ENCODE measurements at regions not wholly inside any gene's neighbourhood (a gene's known extent, or its start where the extent isn't known, plus 50 kb on each side); places are given as distances from the start of the nearest gene placed in this dataset.
"Not testable (repeated sequence)": the region's sequence is repeated elsewhere in the genome, so short reads cannot be mapped to it uniquely, and the experiment has no call there.

GRCh38 chr7:131629217-131629882, 72.9 kb upstream of the PODXL start:
- DNase-seq, result peak; percentile 87

- no peak for DNase-seq
Observed at GRCh38 chr7:131628634-131629033, 72.2 kb upstream of the PODXL start.

DNA sequence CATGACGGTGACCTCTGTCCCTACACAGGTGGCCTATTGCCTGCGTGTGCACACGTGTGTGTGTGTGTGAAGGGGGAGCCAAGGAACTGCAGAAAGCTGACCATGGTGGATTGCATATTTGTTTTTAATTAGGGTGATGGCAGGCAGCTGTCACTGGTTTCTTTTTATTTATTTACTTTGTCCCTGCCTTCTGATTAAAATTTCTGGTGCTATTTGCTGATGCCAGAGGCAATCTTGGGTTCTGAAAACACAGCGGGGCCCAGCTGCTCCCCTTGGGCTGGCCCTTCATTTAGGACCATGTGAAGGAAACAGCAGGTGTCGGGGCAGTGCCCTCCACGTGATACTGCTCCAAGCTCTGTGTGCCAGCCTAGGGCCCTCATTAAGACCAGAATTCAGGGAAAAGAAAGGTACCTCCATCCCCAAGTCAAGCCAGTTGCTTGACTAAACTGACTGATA, 71.3 kb upstream of the PODXL start:
- no peak for DNase-seq

- DNase-seq, result no peak
Observed at GRCh38 chr7:131626643-131627042, 70.2 kb upstream of the PODXL start.

DNA sequence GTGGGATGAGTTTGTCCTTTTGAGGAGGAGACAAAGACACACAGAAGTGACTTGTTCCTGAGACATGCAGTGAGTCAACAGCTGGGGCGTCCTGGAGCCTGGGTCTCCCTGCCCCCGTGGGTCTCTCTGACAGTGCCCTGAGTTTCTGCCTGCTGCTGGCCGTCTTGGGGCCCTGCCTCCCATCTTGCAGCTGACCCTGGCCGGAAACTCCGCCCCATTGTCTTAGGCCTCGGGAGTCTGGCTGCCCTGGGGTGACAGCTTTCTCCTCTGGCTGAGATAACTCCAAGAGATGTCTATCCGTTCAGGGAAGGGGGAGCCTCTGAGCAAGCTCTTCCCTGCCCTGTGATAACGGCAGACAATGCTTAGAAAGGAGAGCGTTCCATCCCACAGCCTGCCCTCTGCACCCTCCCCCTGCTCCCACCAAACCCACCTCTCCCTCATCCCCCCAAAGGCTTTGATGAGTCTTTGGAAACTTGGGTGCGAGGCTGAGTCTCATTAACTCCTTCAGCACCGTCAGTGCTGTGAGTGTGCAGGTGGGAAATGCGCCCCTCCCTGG, 69.5 kb upstream of the PODXL start:
- peak; percentile 97 for DNase-seq

DNA sequence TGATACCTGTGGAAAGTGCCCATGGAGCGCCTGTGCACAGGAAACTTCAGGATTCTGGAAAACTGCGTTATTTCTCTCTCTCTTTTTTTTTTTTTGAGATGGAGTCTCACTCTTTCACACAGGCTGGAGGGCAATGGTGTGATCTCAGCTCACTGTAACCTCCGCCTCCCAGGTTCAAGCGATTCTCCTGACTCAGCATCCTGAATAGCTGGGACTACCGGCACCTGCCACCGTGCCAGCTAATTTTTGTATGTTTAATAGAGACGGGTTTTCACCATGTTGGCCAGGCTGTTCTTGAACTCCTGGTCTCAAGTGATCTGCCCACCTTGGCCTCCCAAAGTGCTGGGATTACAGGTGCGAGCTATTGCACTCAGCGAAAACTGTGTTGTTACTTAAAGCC, 68.9 kb upstream of the PODXL start:
- not testable (repeated sequence) for DNase-seq

DNA sequence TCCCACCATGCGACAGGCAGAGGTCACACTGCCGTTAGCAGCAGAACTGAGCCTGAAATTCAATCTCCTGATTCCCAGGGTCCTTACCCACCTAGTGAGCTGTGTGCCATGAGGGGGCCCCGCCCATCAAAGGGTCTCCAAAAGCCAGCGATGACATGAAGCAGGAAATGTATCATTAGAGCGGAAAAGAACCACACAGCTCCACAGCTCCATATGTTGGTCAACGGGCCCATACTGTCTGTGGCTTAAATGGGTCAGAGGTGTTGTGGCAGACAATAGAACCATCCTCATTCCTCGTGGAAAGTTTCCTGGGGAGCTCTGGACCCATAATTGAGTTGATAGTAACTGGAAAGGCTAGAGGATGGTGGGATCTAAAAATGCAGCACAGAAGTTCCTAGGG, 68.1 kb upstream of the PODXL start:
- DNase-seq, result no peak

GRCh38 chr7:131623154-131623553, 66.7 kb upstream of the PODXL start:
- DNase-seq, result no peak

- no peak for DNase-seq
Observed at GRCh38 chr7:131621652-131622051, 65.2 kb upstream of the PODXL start.

GRCh38 chr7:131620673-131621609, 64.5 kb upstream of the PODXL start:
- no peak for DNase-seq

- DNase-seq, result peak; percentile 36
Observed at GRCh38 chr7:131619336-131620305, 63.2 kb upstream of the PODXL start.

GRCh38 chr7:131618391-131618790, 62.0 kb upstream of the PODXL start:
- no peak for DNase-seq

GRCh38 chr7:131616487-131617200, 60.2 kb upstream of the PODXL start:
- DNase-seq, result no peak

- DNase-seq, result no peak
Observed at GRCh38 chr7:131613909-131614308, 57.5 kb upstream of the PODXL start.

DNA sequence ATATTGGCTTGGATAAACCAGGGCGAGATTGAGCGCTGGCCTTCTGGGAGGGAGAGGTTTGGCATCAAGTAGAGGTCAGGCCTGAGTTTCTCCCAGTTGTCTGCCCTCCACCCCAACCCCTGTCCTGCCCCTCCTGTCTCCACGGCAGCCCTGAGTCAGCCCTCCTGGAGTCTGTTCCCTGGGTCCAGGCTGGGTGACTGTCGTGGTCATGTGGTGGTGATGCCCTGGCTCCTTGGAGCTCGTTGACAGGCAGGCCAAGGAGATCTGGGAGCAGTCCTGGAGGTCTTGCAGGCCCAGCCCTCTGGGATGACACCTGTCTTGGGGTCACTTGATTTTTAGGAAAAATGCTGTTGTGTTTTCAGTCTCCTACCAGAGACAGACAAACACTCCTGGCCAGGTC, 53.6 kb upstream of the PODXL start:
- peak; percentile 31 for DNase-seq

- no peak for DNase-seq
Observed at GRCh38 chr7:131608116-131608500, 51.7 kb upstream of the PODXL start.

GRCh38 chr7:131607291-131608115, 51.1 kb upstream of the PODXL start:
- no peak for DNase-seq

- DNase-seq, result no peak
Observed at GRCh38 chr7:131606346-131607290, 50.2 kb upstream of the PODXL start.

All from EL (cell line).